Left renal cortex interstitium (tissue), 4 donors: ENCODE measurements at regions not wholly inside any gene's neighbourhood (a gene's known extent, or its start where the extent isn't known, plus 50 kb on each side); places are given as distances from the start of the nearest gene placed in this dataset.

Experiments
- DNase-seq, 4 donors: peaks; one replicate each; pipeline ENCODE4 v3.0.0-alpha.2; 2013; ENCODE audit warnings: low read depth in 4 of 4, low spot score in 2 of 4, missing footprints in 1 of 4

GRCh38 chr17:63325808-63326207, 120.3 kb downstream of the CYB561 start:
- no peak for DNase-seq

- no peak for DNase-seq
These were observed 116.2 kb downstream of the CYB561 start for GRCh38 chr17:63329876-63330275.

- no peak for DNase-seq
These were observed 114.6 kb downstream of the CYB561 start for GRCh38 chr17:63331301-63332061.

DNA sequence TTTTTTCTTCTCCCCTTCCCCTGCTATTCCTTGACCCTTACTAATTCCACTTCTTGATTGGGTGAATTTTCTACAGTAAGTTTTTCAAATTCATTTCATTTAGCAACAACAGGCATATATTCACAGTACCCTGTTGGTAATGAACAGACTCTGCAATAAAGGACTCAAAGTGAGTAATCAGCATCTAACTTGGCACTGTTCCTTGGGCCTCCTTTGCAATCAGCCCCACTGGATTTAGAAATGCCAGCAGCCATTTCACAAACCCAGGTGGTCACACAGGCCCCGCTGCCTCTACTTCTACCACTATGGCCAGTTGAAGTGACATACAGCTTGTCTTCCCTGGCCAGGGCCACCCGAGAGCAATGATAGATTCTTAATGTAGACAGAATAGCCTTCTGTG, 113.8 kb downstream of the CYB561 start:
- no peak for DNase-seq

- no peak for DNase-seq
These were observed 112.2 kb downstream of the CYB561 start for GRCh38 chr17:63333869-63334268.

GRCh38 chr17:63335831-63336230, 110.3 kb downstream of the CYB561 start:
- DNase-seq: no peak

- DNase-seq: no peak
These were observed 108.5 kb downstream of the CYB561 start for GRCh38 chr17:63337579-63337978.

- no peak for DNase-seq
These were observed 107.8 kb downstream of the CYB561 start for GRCh38 chr17:63338272-63338671.

DNA sequence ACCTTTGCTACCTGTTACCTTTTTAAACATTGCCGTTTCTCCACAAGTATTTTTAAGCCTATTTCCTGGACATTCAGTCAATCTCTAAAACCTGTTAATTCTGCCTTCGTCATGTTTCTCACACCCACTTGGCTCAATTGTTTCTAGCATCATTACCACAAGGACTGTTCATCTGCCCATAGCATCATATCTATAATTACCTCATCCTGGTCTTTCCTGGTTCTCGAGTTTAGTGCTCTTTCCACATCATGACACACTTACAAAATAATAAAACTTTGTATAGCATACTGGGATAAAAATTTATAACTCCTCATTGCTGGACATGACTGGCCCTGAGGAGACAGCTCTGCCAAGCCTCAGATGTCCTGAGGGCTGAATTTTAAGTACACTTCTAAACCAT, 104.8 kb downstream of the CYB561 start:
- no peak for DNase-seq

GRCh38 chr17:63344383-63344782, 101.7 kb downstream of the CYB561 start:
- DNase-seq: no peak

GRCh38 chr17:63345611-63346010, 100.5 kb downstream of the CYB561 start:
- DNase-seq: no peak

GRCh38 chr17:63347475-63347874, 98.6 kb downstream of the CYB561 start:
- no peak for DNase-seq

DNA sequence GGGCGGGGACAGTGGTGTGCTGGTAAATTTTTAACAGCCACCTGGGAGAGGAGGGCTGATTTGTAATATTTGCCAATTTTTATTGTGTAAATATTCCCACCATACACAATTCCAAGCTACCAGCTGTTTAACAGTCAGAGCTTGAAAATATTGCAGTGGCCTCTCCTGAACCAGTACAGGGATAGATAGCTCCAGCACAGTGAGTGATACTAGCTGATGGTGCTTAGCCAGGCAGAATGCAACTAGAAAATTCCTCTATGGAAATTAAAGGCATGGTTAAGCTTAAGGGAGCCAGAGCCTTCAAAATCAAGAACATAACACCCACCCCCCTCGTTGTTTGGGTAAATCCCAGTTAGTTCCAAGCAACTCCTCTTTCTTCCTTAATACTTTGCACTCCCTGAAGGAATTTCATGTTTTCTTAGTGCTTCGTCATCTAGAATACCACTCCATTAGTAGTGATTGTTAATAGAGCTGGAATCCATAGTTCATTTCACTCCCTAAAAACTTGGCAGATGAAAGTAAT, 96.6 kb downstream of the CYB561 start:
- DNase-seq: no peak

- no peak for DNase-seq
These were observed 95.7 kb downstream of the CYB561 start for GRCh38 chr17:63350364-63350763.

- no peak for DNase-seq
These were observed 91.8 kb downstream of the CYB561 start for GRCh38 chr17:63354256-63354655.

GRCh38 chr17:63356337-63356757, 89.8 kb downstream of the CYB561 start:
- no peak for DNase-seq

- DNase-seq: no peak
These were observed 87.8 kb downstream of the CYB561 start for GRCh38 chr17:63358111-63358839.

GRCh38 chr17:63358956-63359355, 87.2 kb downstream of the CYB561 start:
- no peak for DNase-seq

- DNase-seq: no peak
These were observed 84.9 kb downstream of the CYB561 start for GRCh38 chr17:63361182-63361581.

DNA sequence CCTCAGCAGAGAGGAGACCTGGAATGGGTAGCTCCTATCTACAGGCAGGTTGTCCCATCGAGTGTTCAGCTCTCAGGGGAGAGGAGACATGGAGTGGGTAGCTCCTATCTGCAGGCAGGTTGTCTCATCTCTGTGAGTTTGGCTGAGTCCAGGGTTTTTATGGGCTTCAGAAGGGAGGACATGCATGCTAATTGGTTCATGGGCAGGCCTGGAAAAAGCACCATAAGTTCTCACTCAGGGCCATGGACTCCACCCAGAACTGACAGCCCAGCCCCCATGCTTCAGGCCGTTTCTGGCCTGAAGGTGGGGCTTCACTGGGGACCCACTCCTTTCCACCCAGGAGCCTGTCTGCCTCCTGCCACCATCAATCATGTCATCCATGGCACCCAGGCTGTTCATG, 84.0 kb downstream of the CYB561 start:
- no peak for DNase-seq

- DNase-seq: no peak
These were observed 81.7 kb downstream of the CYB561 start for GRCh38 chr17:63364387-63364786.

- no peak for DNase-seq
These were observed 81.2 kb downstream of the CYB561 start for GRCh38 chr17:63364944-63365343.
